HEK293 (cell line): ENCODE measurements at regions not wholly inside any gene's neighbourhood (a gene's known extent, or its start where the extent isn't known, plus 50 kb on each side); places are given as distances from the start of the nearest gene placed in this dataset.

Source experiments
- CTCF ChIA-PET: fragments of 350-600 bp; formaldehyde crosslinking; extraction: SDS; loops from one replicate; lab custom pipeline; 2021; ENCODE audit warnings: antibody characterized with exemption; lab: Yijun Ruan, JAX
- POLR2A ChIA-PET: fragments of 300-600 bp; formaldehyde crosslinking; extraction: SDS; loops from one replicate; lab custom pipeline; 2020; ENCODE audit warnings: antibody characterized with exemption, inconsistent platforms; lab: Yijun Ruan, JAX
- H3K27ac ChIP-seq: fragments of 200-500 bp; sonication (Bioruptor generic); 2 replicates; pipeline ENCODE4 v1.5.1; 2014; ENCODE audit warnings: low read depth, low read length, control low read depth, inconsistent platforms; ENCODE audit errors: extremely low read depth
- H3K36me3 ChIP-seq, 2 experiments: fragments of 200-500 bp in 1 of 2; sonication (Bioruptor generic) in 1 of 2; 1 replicate in 1 of 2; 2 replicates in 1 of 2; pipeline ENCODE4 v1.5.1; 2014 to 2017; ENCODE audit warnings: inconsistent platforms in 2 of 2, low read length in 2 of 2; ENCODE audit not compliant: control insufficient read depth in 2 of 2, insufficient read depth in 1 of 2
- H3K4me1 ChIP-seq: fragments of 200-500 bp; sonication (Bioruptor generic); 2 replicates; pipeline ENCODE4 v1.5.1; 2014; ENCODE audit warnings: mild to moderate bottlenecking, low read length, inconsistent platforms; ENCODE audit not compliant: control insufficient read depth, insufficient read depth
- H3K4me3 ChIP-seq: 2 replicates; pipeline ENCODE4 v1.5.1; 2011; ENCODE audit warnings: low read depth, mild to moderate bottlenecking, control low read depth, low read length, moderate library complexity
- H3K9me3 ChIP-seq: fragments of 200-500 bp; sonication (Bioruptor generic); 2 replicates; pipeline ENCODE4 v1.5.1; 2014; ENCODE audit warnings: low read depth, low read length, inconsistent platforms; ENCODE audit not compliant: control insufficient read depth, insufficient read depth
- GLI4 ChIP-seq: fragments of 450-650 bp; formaldehyde crosslinking; IDR thresholded peaks from 2 replicates; pipeline ENCODE4 v1.5.1; 2016; ENCODE audit warnings: missing biosample characterization, missing genetic modification characterization
- KLF1 ChIP-seq: fragments of 450-650 bp; formaldehyde crosslinking; IDR thresholded peaks from 2 replicates; pipeline ENCODE4 v1.5.1; 2016; ENCODE audit warnings: missing biosample characterization, missing genetic modification characterization
- KLF10 ChIP-seq: fragments of 450-650 bp; IDR thresholded peaks from 2 replicates; pipeline ENCODE4 v1.5.1; 2018; ENCODE audit warnings: missing biosample characterization, mild to moderate bottlenecking, missing genetic modification characterization
- ZBTB44 ChIP-seq: fragments of 450-650 bp; IDR thresholded peaks from 2 replicates; pipeline ENCODE4 v1.5.1; 2018; ENCODE audit warnings: missing biosample characterization, mild to moderate bottlenecking, missing genetic modification characterization
- ZBTB6 ChIP-seq: fragments of 450-650 bp; formaldehyde crosslinking; IDR thresholded peaks from 2 replicates; pipeline ENCODE4 v1.5.1; 2017; ENCODE audit warnings: missing biosample characterization, missing genetic modification characterization
- ZNF121 ChIP-seq: fragments of 450-650 bp; formaldehyde crosslinking; IDR thresholded peaks from 2 replicates; pipeline ENCODE4 v1.5.1; 2016; ENCODE audit warnings: missing biosample characterization, missing genetic modification characterization
- ZNF26 ChIP-seq: fragments of 450-650 bp; formaldehyde crosslinking; IDR thresholded peaks from 2 replicates; pipeline ENCODE4 v1.5.1; 2016; ENCODE audit warnings: missing biosample characterization, missing genetic modification characterization
- ZNF266 ChIP-seq: fragments of 450-650 bp; formaldehyde crosslinking; IDR thresholded peaks from 2 replicates; pipeline ENCODE4 v1.5.1; 2016; ENCODE audit warnings: missing biosample characterization, missing genetic modification characterization, low read depth
- ZNF404 ChIP-seq: fragments of 450-650 bp; formaldehyde crosslinking; IDR thresholded peaks from 2 replicates; pipeline ENCODE4 v1.5.1; 2017; ENCODE audit warnings: missing biosample characterization, missing genetic modification characterization
- ZNF639 ChIP-seq: fragments of 450-650 bp; formaldehyde crosslinking; IDR thresholded peaks from 2 replicates; pipeline ENCODE4 v1.5.1; 2016; ENCODE audit warnings: missing biosample characterization, missing genetic modification characterization
- ZNF692 ChIP-seq: fragments of 450-650 bp; formaldehyde crosslinking; IDR thresholded peaks from 2 replicates; pipeline ENCODE4 v1.5.1; 2016; ENCODE audit warnings: missing biosample characterization, missing genetic modification characterization
- ZNF76 ChIP-seq: fragments of 450-650 bp; formaldehyde crosslinking; IDR thresholded peaks from 2 replicates; pipeline ENCODE4; 2016; ENCODE audit warnings: low read depth, missing biosample characterization, missing genetic modification characterization, borderline replicate concordance
- ZNF777 ChIP-seq: fragments of 450-650 bp; formaldehyde crosslinking; IDR thresholded peaks from 2 replicates; pipeline ENCODE4 v1.5.1; 2017; ENCODE audit warnings: missing biosample characterization, missing genetic modification characterization, borderline replicate concordance

GRCh38 chr4:132062611-132063239, 1086.4 kb upstream of the PCDH10 start:
- ChIA-PET CTCF (no interaction called here), POLR2A (no interaction called here)
- Histone ChIP-seq H3K4me3 (no peak overlapping the region), H3K36me3 (no peaks in the 10 kb centered on the region), H3K27ac (no peak overlapping the region), H3K4me1 (no peaks in the 10 kb centered on the region), H3K9me3 (no peaks in the 10 kb centered on the region)
- TF ChIP-seq GLI4 (tag by site-specific recombination) (no peak), ZNF777 (tag by site-specific recombination) (no peak)

- POLR2A ChIA-PET: no interaction called here
Observed at GRCh38 chr4:132063829-132064228, 1085.3 kb upstream of the PCDH10 start.

GRCh38 chr4:132065940-132066495, 1083.1 kb upstream of the PCDH10 start:
- ChIA-PET POLR2A (no interaction called here), CTCF (no interaction called here)
- TF ChIP-seq KLF1 (tag by site-specific recombination): no peak
- no peak for TF ChIP-seq KLF10 (tag by site-specific recombination)
- no peak for TF ChIP-seq ZBTB44 (tag by site-specific recombination)
- TF ChIP-seq ZNF266: no peak
- Histone ChIP-seq H3K4me3 (no peak overlapping the region), H3K27ac (no peak overlapping the region), H3K4me1 (no peaks in the 10 kb centered on the region), H3K36me3 (no peaks in the 10 kb centered on the region), H3K9me3 (no peaks in the 10 kb centered on the region)

More at GRCh38 chr4:132063829-132064228, 1085.3 kb upstream of the PCDH10 start:
- no peak for TF ChIP-seq ZBTB6 (tag by site-specific recombination)
- no peak for TF ChIP-seq ZNF121 (tag by site-specific recombination)
- no peak for TF ChIP-seq ZNF692
- CTCF ChIA-PET: no interaction called here
- Histone ChIP-seq H3K27ac (no peak overlapping the region), H3K4me1 (no peaks in the 10 kb centered on the region), H3K4me3 (no peak overlapping the region), H3K36me3 (no peaks in the 10 kb centered on the region), H3K9me3 (no peaks in the 10 kb centered on the region)

GRCh38 chr4:132071815-132072214, 1077.3 kb upstream of the PCDH10 start:
- Histone ChIP-seq H3K36me3 (no peaks in the 10 kb centered on the region), H3K4me1 (no peaks in the 10 kb centered on the region), H3K27ac (no peak overlapping the region), H3K4me3 (no peak overlapping the region), H3K9me3 (no peaks in the 10 kb centered on the region)
- no peak for TF ChIP-seq ZNF76
- TF ChIP-seq ZNF26 (tag by site-specific recombination): no peak
- TF ChIP-seq ZNF404 (tag by site-specific recombination): no peak
- TF ChIP-seq ZNF639: no peak
- ChIA-PET POLR2A (no interaction called here), CTCF (no interaction called here)
